Activated CD8-positive, alpha-beta T cell treated with anti-CD3 and anti-CD28 coated beads for 36 hours (primary cell): ENCODE measurements at regions not wholly inside any gene's neighbourhood (a gene's known extent, or its start where the extent isn't known, plus 50 kb on each side); places are given as distances from the start of the nearest gene placed in this dataset.

Experiments used
- ATAC-seq: fragments of 200-7000 bp; cut with Tn5 transposase; one replicate; pipeline ENCODE4 v1.10.0; 2021; ENCODE audit warnings: mild to moderate bottlenecking, moderate library complexity
- CTCF ChIA-PET: fragments of 350-600 bp; sonication (Branson Sonifier 250); formaldehyde crosslinking; loops from one replicate; lab custom pipeline; 2021; ENCODE audit warnings: antibody characterized with exemption; lab: Charles Lee
- POLR2A ChIA-PET: fragments of 350-600 bp; sonication (Branson Sonifier 250); formaldehyde crosslinking; loops from one replicate; lab custom pipeline; 2021; ENCODE audit warnings: antibody characterized with exemption; lab: Charles Lee
- DNase-seq: peaks from one replicate; pipeline ENCODE4 v3.0.0-alpha.2; 2020
- H3K27ac Mint-ChIP-seq: one replicate; pipeline ENCODE4 v1.8.0; 2021; ENCODE audit warnings: mild to moderate bottlenecking, mixed read lengths
- H3K27me3 Mint-ChIP-seq: one replicate; pipeline ENCODE4 v1.8.0; 2021; ENCODE audit warnings: mixed read lengths
- H3K36me3 Mint-ChIP-seq: one replicate; pipeline ENCODE4 v1.8.0; 2021; ENCODE audit warnings: low read depth, mixed read lengths
- H3K4me1 Mint-ChIP-seq: one replicate; pipeline ENCODE4 v1.8.0; 2021; ENCODE audit warnings: low read depth, mixed read lengths
- H3K4me3 Mint-ChIP-seq: one replicate; pipeline ENCODE4 v1.8.0; 2021; ENCODE audit warnings: mild to moderate bottlenecking, moderate library complexity, mixed read lengths
- H3K9me3 Mint-ChIP-seq: one replicate; pipeline ENCODE4 v1.8.0; 2021; ENCODE audit warnings: mixed read lengths
- CTCF ChIP-seq: fragments of 200-600 bp; IDR thresholded peaks from one replicate; pipeline ENCODE4 v1.8.0; 2022; ENCODE audit warnings: antibody characterized with exemption, mild to moderate bottlenecking
- intact Hi-C: fragments of 100-400 bp; cut with micrococcal nuclease; formaldehyde crosslinking; loops from one replicate; pipeline ENCODE4 v1.10.0; 2022

GRCh38 chr9:99475401-99476065 is 253.5 kb downstream of the SEC61B start:
- ATAC-seq (no peak), DNase-seq (no peak)
- Mint-ChIP-seq H3K4me3 (no peak overlapping the region), H3K27ac (no peak overlapping the region), H3K36me3 (no peaks in the 10 kb centered on the region), H3K9me3 (no peaks in the 10 kb centered on the region), H3K27me3 (peaks cover 15% of the 10 kb centered on the region), H3K4me1 (peaks cover 7% of the 10 kb centered on the region)
- intact Hi-C loops: no loop called here
- TF ChIP-seq CTCF: no peak
- ChIA-PET POLR2A (no interaction called here), CTCF (no interaction called here)

GRCh38 chr9:99478469-99479027 is 256.5 kb downstream of the SEC61B start:
- Mint-ChIP-seq H3K4me3 (no peak overlapping the region), H3K27ac (no peak overlapping the region), H3K36me3 (no peaks in the 10 kb centered on the region), H3K4me1 (no peaks in the 10 kb centered on the region), H3K9me3 (no peaks in the 10 kb centered on the region), H3K27me3 (peaks cover 18% of the 10 kb centered on the region)
- intact Hi-C loops: no loop called here
- ChIA-PET CTCF (no interaction called here), POLR2A (no interaction called here)
- DNase-seq (no peak), ATAC-seq (no peak)
- TF ChIP-seq CTCF: no peak

- ChIA-PET POLR2A (no interaction called here), CTCF (no interaction called here)
- Mint-ChIP-seq H3K27me3 (peaks cover 14% of the 10 kb centered on the region), H3K4me1 (no peaks in the 10 kb centered on the region), H3K4me3 (no peak overlapping the region), H3K27ac (no peak overlapping the region), H3K36me3 (no peaks in the 10 kb centered on the region), H3K9me3 (no peaks in the 10 kb centered on the region)
- TF ChIP-seq CTCF: no peak
- no peak for DNase-seq
- intact Hi-C loops: no loop called here
- no peak for ATAC-seq
Measured at GRCh38 chr9:99479929-99480328, 257.8 kb downstream of the SEC61B start.

DNA sequence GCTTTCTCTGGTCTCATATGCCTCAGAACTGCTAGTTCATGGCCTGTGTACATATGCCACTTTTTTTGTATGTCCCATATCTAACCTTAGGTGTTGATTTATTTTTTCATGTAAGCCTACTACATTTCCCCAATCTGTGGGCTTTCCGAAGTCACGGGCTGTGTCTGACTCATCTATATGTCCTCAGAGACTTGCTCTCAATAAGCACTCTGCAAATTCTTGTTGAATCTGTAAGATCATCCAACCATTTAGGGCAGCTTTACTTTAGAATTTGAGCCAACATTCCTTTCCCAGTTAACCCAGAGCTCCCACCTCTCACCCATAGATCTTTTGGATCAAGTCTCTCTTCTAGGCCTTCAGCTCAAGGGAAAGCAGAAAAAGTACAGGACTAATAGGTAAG is 263.4 kb downstream of the SEC61B start:
- Mint-ChIP-seq H3K27ac (no peak overlapping the region), H3K36me3 (no peaks in the 10 kb centered on the region), H3K27me3 (peaks cover 9% of the 10 kb centered on the region), H3K4me1 (no peaks in the 10 kb centered on the region), H3K9me3 (no peaks in the 10 kb centered on the region), H3K4me3 (no peak overlapping the region)
- intact Hi-C loops: no loop called here
- POLR2A ChIA-PET: no interaction called here
- DNase-seq (no peak), ATAC-seq (no peak)
- no peak for TF ChIP-seq CTCF
- CTCF ChIA-PET: no interaction called here

- ATAC-seq: no peak
Measured at GRCh38 chr9:99486684-99487083, 264.6 kb downstream of the SEC61B start.

More at GRCh38 chr9:99486684-99487083, 264.6 kb downstream of the SEC61B start:
- no peak for TF ChIP-seq CTCF
- POLR2A ChIA-PET: no interaction called here
- Mint-ChIP-seq H3K27ac (no peak overlapping the region), H3K4me1 (no peaks in the 10 kb centered on the region), H3K9me3 (no peaks in the 10 kb centered on the region), H3K27me3 (peaks cover 7% of the 10 kb centered on the region), H3K36me3 (no peaks in the 10 kb centered on the region), H3K4me3 (no peak overlapping the region)
- intact Hi-C loops: no loop called here
- DNase-seq: no peak
- CTCF ChIA-PET: interaction anchor here (0.7 kb wide), 1 partner anchor 33 kb away, joined by 3 read pairs; no protein-coding TSS in a partner anchor
